ENCODE measurements at regions not wholly inside any gene's neighbourhood (a gene's known extent, or its start where the extent isn't known, plus 50 kb on each side); places are given as distances from the start of the nearest gene placed in this dataset.

DNA sequence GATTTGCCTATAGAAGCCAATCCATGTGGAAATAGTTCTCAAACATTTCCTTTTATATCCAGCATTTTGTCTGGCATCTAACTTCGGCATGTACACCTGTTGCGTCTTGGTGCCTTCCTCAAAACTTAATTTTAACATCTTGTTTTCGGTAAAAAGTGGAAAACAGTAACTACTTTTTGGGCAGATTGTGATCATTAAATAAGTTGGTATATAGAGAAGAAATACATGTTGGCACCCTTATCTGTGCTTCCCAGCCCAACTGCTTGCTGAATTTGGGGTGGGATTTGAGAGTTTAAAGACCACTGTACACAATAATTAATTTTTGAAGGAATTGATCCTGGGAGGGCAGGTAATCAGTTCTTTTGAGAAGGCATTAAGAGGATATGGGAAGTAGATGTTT, 566.8 kb downstream of the PDCD6IP start:
- TF ChIP-seq CTCF (IDR thresholded peaks at IDR 0.05) = no peak
- no peak for TF ChIP-seq POLR2A (IDR thresholded peaks at IDR 0.05)

Data from esophagus squamous epithelium (tissue), 4 donors.